Suprapubic skin (tissue), 4 donors: ENCODE measurements at regions not wholly inside any gene's neighbourhood (a gene's known extent, or its start where the extent isn't known, plus 50 kb on each side); places are given as distances from the start of the nearest gene placed in this dataset.

Experiments used
- DNase-seq, 2 donors: peaks; one replicate each; pipeline ENCODE4 v3.0.0-alpha.2; 2019; ENCODE audit warnings: low spot score in 2 of 2
- H3K27ac ChIP-seq: fragments of 200-600 bp; sonication (generic); one replicate; pipeline ENCODE4 v1.5.1; 2019
- H3K27me3 ChIP-seq: fragments of 200-600 bp; sonication (generic); one replicate; pipeline ENCODE4 v1.5.1; 2019
- H3K36me3 ChIP-seq: fragments of 200-600 bp; sonication (generic); one replicate; pipeline ENCODE4 v1.5.1; 2019
- H3K4me1 ChIP-seq: fragments of 200-600 bp; sonication (generic); one replicate; pipeline ENCODE4 v1.5.1; 2019
- H3K4me3 ChIP-seq: fragments of 200-600 bp; sonication (generic); one replicate; pipeline ENCODE4 v1.5.1; 2019; ENCODE audit warnings: mild to moderate bottlenecking
- H3K9me3 ChIP-seq: fragments of 200-600 bp; sonication (generic); one replicate; pipeline ENCODE4 v1.5.1; 2019
- EP300 ChIP-seq: sonication (generic); formaldehyde crosslinking; IDR thresholded peaks from one replicate; pipeline ENCODE4 v1.6.1; 2017; ENCODE audit warnings: antibody characterized with exemption
- POLR2A ChIP-seq, 2 donors: fragments of 450-650 bp; IDR thresholded peaks; one replicate each; pipeline ENCODE4 v1.6.1; 2017; ENCODE audit warnings: antibody characterized with exemption in 2 of 2, mild to moderate bottlenecking in 2 of 2, moderate library complexity in 2 of 2
- POLR2AphosphoS5 ChIP-seq, 3 donors: sonication (generic); formaldehyde crosslinking; IDR thresholded peaks; one replicate each; pipeline ENCODE4 v1.6.1; 2017; ENCODE audit warnings: antibody characterized with exemption in 3 of 3
- WGBS: methylation state at CpG from one replicate; pipeline ENCODE4 v1.1.5; 2018; 5-methylcytosine and 5-hydroxymethylcytosine counted together
- TF ChIP-seq, protein P1 (sequence below), 2 donors: fragments of 200-600 bp in 1 of 2; fragments of 450-650 bp in 1 of 2; sonication (generic) in 1 of 2; IDR thresholded peaks; one replicate each; pipeline ENCODE4 v1.5.1; 2016 to 2019; ENCODE audit warnings: antibody characterized with exemption in 2 of 2, mild to moderate bottlenecking in 1 of 2, moderate library complexity in 1 of 2

DNA sequence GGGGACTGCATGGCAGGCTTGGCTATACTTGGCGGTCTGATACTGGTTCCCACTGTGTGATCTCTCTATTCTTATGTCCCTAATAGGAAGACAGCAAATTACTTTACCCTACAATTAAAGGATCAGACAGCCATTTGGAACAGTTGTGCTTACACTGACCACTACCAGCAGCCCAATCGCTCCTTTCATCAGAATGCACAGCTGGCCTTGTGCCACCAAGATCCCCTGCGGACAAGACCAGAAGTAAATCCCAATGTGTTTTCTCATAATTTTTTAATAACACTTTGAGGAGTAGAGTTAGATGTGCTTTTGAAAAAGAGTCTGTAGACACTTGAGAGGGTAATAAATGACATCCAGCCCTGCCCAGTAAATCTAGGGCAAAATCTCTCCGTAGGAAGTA lies 297.2 kb upstream of the ZNF32 start:
- peaks cover 20% of the 10 kb centered on the region for H3K4me1 ChIP-seq
- no peaks in the 10 kb centered on the region for H3K36me3 ChIP-seq
- H3K9me3 ChIP-seq: no peaks in the 10 kb centered on the region
- WGBS: 88% methylated on average over 4 of the region's 4 CpGs
- H3K27me3 ChIP-seq: no peaks in the 10 kb centered on the region
- H3K4me3 ChIP-seq: no peak overlapping the region
- no peak overlapping the region for H3K27ac ChIP-seq
- peak in 1 of 2 donors; percentile 15 for DNase-seq
- no peak for TF ChIP-seq EP300
- TF ChIP-seq, protein P1, sequence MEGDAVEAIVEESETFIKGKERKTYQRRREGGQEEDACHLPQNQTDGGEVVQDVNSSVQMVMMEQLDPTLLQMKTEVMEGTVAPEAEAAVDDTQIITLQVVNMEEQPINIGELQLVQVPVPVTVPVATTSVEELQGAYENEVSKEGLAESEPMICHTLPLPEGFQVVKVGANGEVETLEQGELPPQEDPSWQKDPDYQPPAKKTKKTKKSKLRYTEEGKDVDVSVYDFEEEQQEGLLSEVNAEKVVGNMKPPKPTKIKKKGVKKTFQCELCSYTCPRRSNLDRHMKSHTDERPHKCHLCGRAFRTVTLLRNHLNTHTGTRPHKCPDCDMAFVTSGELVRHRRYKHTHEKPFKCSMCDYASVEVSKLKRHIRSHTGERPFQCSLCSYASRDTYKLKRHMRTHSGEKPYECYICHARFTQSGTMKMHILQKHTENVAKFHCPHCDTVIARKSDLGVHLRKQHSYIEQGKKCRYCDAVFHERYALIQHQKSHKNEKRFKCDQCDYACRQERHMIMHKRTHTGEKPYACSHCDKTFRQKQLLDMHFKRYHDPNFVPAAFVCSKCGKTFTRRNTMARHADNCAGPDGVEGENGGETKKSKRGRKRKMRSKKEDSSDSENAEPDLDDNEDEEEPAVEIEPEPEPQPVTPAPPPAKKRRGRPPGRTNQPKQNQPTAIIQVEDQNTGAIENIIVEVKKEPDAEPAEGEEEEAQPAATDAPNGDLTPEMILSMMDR (IDR thresholded peaks at IDR 0.05): no peak
- TF ChIP-seq POLR2A (IDR thresholded peaks at IDR 0.05): no peak
- no peak for TF ChIP-seq POLR2AphosphoS5 (IDR thresholded peaks at IDR 0.05)

DNA sequence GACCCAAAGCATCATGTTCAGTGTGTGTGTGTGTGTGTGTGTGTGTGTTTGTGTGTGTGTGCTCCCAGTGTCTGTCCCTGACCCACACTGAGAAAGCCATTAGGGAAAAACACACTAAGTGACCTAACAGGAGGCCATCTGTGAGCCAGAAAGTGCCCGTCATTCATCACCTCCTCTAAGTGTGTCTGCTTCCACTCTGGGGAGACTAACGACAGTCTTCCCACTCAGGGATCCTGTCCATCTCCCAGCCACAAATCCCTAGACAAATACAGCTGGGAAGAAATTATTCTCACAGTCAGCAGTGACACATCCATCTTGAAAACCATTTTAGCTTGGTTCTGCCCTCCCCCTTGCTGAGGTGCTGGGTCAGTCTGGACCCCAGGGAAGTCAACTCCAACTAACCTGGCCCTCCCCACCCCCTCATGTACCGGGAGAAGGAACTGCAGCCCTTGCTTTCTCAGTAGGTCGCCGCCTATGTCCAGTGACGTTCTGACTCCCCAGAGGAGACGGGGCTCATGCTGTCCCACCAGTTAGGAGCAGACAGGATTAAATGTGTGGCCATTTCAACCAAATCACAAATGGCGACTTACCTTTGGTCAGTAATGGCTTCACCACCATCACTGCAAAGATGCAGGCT lies 296.5 kb upstream of the ZNF32 start:
- TF ChIP-seq, protein P1 (IDR thresholded peaks at IDR 0.05): no peak
- no peaks in the 10 kb centered on the region for H3K36me3 ChIP-seq
- H3K4me3 ChIP-seq: no peak overlapping the region
- WGBS: 88% methylated on average over 3 of the region's 8 CpGs
- peaks cover 24% of the 10 kb centered on the region for H3K4me1 ChIP-seq
- peak; percentile 29 to 43 for DNase-seq
- no peaks in the 10 kb centered on the region for H3K9me3 ChIP-seq
- no peak overlapping the region for H3K27ac ChIP-seq
- H3K27me3 ChIP-seq: no peaks in the 10 kb centered on the region

DNA sequence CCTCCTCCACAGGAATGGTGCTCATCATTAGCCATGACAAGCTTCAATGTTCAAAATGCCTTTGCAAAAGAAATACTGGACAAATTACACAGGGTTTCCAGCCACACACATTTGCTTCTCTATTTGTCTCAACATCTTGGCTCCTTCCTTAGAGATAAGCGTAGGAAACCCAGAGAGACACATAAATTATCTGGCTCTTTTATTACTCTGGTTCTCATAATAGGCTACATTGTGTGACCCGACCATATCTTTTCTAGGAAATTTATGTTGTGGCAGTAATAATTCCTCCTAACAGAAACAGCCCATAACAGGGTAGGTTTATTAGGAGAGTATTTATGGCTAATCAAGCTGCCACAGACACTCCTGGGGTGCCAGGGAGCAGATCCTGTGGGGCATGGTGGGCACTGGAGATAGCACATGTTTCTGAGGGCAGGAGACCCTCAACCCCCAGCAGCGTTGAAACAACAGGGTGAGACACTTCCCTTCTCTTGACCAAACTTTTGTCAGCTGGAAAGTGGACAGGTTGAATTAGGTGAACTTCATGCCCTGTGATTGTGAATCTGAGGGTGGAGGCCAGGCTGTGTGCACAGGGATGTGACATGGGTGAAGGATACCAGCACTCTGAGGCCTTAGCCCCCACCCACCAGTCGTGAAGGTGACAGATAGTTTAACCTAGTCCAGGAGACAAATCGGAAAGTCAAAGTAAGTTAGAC lies 295.9 kb upstream of the ZNF32 start:
- Histone ChIP-seq H3K27ac (no peak overlapping the region), H3K4me1 (peaks cover 24% of the 10 kb centered on the region), H3K36me3 (no peaks in the 10 kb centered on the region), H3K4me3 (no peak overlapping the region), H3K9me3 (no peaks in the 10 kb centered on the region), H3K27me3 (no peaks in the 10 kb centered on the region)
- WGBS: 71% methylated on average over 5 of the region's 5 CpGs
- no peak for TF ChIP-seq EP300
- no peak for TF ChIP-seq POLR2A (IDR thresholded peaks at IDR 0.05)
- TF ChIP-seq POLR2AphosphoS5 (IDR thresholded peaks at IDR 0.05): no peak
- TF ChIP-seq, protein P1 (IDR thresholded peaks at IDR 0.05): no peak
- DNase-seq: peak; percentile 42 to 44

DNA sequence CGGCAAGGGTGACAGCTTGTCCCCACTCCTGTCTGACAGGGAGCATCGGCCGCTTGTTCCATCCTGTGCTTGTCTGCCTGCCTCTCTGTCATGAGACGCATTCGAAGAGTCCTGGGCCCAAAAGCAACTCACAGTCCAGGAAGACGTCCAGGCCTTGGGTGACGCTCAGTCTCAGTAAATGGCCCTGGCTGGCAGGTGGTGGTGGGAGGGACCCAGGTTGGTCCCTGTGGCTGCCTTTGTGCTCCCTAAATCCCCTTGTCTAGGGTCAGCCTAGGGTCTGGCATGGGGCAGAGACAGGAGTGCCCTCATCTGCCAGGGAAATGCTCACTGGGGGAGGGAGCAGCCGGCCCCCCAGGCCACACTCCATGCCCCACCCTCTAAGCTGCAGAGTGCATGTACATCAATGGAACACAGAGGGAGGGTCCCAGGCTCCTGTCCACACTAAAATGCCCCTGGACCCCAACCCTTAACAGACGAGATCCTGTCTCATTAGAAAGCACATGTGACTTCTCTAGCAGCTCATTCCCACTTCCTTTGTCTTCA lies 295.2 kb upstream of the ZNF32 start:
- Histone ChIP-seq H3K36me3 (no peaks in the 10 kb centered on the region), H3K27ac (no peak overlapping the region), H3K4me3 (no peak overlapping the region), H3K4me1 (peaks cover 24% of the 10 kb centered on the region), H3K27me3 (no peaks in the 10 kb centered on the region), H3K9me3 (no peaks in the 10 kb centered on the region)
- DNase-seq: peak; percentile 24 to 71
- 85% methylated on average over 8 of the region's 9 CpGs for WGBS
- TF ChIP-seq, protein P1 (IDR thresholded peaks at IDR 0.05): no peak
- TF ChIP-seq POLR2AphosphoS5 (IDR thresholded peaks at IDR 0.05) (no peak), EP300 (no peak), POLR2A (IDR thresholded peaks at IDR 0.05) (no peak)

DNA sequence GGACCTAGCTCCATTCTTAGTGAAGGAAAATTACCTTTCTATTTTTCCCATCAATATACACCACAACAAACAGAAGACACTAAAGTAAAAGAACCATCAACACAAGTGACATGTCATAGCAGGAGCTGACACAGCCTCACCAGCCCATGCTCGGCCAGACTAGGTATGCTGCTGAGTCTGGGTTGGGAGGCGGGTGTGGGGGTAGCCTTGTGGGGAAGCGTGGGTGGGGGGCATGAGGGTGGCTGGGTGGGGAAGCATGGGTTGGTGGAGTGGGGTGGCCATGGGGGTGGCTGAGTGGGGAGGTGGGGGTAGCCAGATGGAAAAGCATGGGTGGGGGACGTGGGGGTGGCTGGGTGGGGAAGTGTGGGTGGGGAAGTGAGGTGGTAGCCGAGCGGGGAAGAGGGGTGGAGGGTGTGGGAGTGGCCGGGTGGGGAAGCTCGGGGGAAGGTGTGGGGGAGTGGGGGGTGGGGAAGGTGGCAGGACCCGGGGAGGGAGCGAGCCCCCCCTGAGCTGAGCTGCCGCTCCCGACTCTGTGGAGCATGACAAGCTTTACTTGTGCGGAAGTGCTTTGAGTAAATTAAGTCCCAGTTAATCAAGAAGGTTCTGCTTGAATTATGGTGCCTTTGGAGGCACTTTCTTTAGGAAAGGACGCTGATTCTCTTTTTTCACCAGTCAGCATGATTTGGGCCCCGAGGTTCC lies 294.6 kb upstream of the ZNF32 start:
- H3K27ac ChIP-seq: no peak overlapping the region
- H3K27me3 ChIP-seq: no peaks in the 10 kb centered on the region
- 85% methylated on average over 15 of the region's 15 CpGs for WGBS
- peaks cover 24% of the 10 kb centered on the region for H3K4me1 ChIP-seq
- H3K4me3 ChIP-seq: no peak overlapping the region
- no peaks in the 10 kb centered on the region for H3K36me3 ChIP-seq
- no peaks in the 10 kb centered on the region for H3K9me3 ChIP-seq
- no peak for TF ChIP-seq EP300
- DNase-seq: peak; percentile 41 to 60
